Stimulated activated effector memory CD8-positive, alpha-beta T cell treated with anti-CD3 and anti-CD28 coated beads, Interleukin-12 subunit alpha, Interleukin-12 subunit beta, amount 100 ng/mL, for 72 hours (primary cell): ENCODE measurements at regions not wholly inside any gene's neighbourhood (a gene's known extent, or its start where the extent isn't known, plus 50 kb on each side); places are given as distances from the start of the nearest gene placed in this dataset.
"Not testable (repeated sequence)": the region's sequence is repeated elsewhere in the genome, so short reads cannot be mapped to it uniquely, and the experiment has no call there.

Source experiments
- ATAC-seq: fragments of 150-1000 bp; cut with Tn5 transposase; 2 replicates; pipeline ENCODE4 v1.10.0; 2021
- DNase-seq, 2 donors: peaks; one replicate each; pipeline ENCODE4 v3.0.0; 2021 to 2022; ENCODE audit warnings: low spot score in 2 of 2
- H3K27ac Mint-ChIP-seq: one replicate; pipeline ENCODE4 v1.8.0; 2022; ENCODE audit warnings: mild to moderate bottlenecking, mixed read lengths
- H3K36me3 Mint-ChIP-seq: one replicate; pipeline ENCODE4 v1.8.0; 2022; ENCODE audit warnings: mild to moderate bottlenecking, mixed read lengths
- H3K4me1 Mint-ChIP-seq: one replicate; pipeline ENCODE4 v1.8.0; 2022; ENCODE audit warnings: mixed read lengths
- H3K4me3 Mint-ChIP-seq: one replicate; pipeline ENCODE4 v1.8.0; 2022; ENCODE audit warnings: mild to moderate bottlenecking, mixed read lengths
- H3K9me3 Mint-ChIP-seq: one replicate; pipeline ENCODE4 v1.8.0; 2022; ENCODE audit warnings: mixed read lengths

DNA sequence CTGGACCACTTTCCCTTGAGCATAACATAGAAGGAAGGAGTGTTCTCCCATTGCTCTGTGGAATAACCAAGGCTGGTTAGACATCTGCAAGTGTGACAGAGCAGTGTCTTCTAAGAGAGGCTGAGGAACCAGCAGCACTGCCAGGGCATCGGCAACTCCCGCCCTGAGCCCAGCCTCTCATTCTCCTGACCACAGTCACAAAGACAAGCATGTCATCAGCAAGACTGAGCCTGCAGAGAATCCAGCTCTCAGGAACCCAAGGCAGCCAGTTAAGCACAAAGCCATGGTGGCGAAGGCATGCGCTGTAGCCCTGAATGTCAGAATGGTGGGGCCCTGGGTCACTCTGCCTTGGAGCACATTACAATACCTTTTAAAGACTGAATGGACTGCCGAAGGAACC lies 253.9 kb downstream of the AGTPBP1 start:
- DNase-seq: no peak
- H3K27ac Mint-ChIP-seq: no peak overlapping the region

GRCh38 chr9:85484235-85484634 lies 257.5 kb downstream of the AGTPBP1 start:
- DNase-seq: no peak
- Mint-ChIP-seq H3K36me3 (no peaks in the 10 kb centered on the region), H3K9me3 (no peaks in the 10 kb centered on the region), H3K4me1 (no peaks in the 10 kb centered on the region), H3K27ac (no peak overlapping the region), H3K4me3 (no peak overlapping the region)
- no peak for ATAC-seq

More for the DNA sequence above, 253.9 kb downstream of the AGTPBP1 start:
- no peak for ATAC-seq
- H3K36me3 Mint-ChIP-seq: no peaks in the 10 kb centered on the region
- H3K9me3 Mint-ChIP-seq: no peaks in the 10 kb centered on the region
- no peak overlapping the region for H3K4me3 Mint-ChIP-seq
- no peaks in the 10 kb centered on the region for H3K4me1 Mint-ChIP-seq

- H3K36me3 Mint-ChIP-seq: no peaks in the 10 kb centered on the region
- no peak overlapping the region for H3K27ac Mint-ChIP-seq
- no peaks in the 10 kb centered on the region for H3K4me1 Mint-ChIP-seq
- DNase-seq (no peak), ATAC-seq (no peak)
- H3K4me3 Mint-ChIP-seq: no peak overlapping the region
- no peaks in the 10 kb centered on the region for H3K9me3 Mint-ChIP-seq
Observed at GRCh38 chr9:85483208-85483607, 258.5 kb downstream of the AGTPBP1 start.

GRCh38 chr9:85479305-85479704 lies 262.4 kb downstream of the AGTPBP1 start:
- Mint-ChIP-seq H3K27ac (no peak overlapping the region), H3K36me3 (no peaks in the 10 kb centered on the region), H3K4me3 (no peak overlapping the region), H3K4me1 (no peaks in the 10 kb centered on the region), H3K9me3 (no peaks in the 10 kb centered on the region)
- DNase-seq: no peak
- ATAC-seq: no peak

DNA sequence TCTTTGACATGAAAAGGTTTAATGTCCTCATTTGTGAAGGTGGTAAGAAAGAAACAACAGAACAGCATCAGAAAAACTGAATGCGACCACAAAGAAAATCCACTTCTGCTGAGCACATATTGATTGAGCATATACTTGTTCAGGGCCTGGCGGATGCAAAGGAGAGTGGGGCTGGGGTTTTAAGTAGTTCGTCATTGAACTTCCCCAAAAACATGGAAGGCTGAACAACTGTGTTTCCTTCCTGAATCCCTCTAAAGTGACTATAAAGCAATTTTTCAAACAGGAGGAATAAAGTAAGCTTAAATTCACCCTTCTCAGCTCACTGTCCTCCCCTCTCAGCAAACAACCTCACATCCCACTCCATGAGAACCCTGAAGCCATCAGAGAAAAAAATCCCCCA lies 262.9 kb downstream of the AGTPBP1 start:
- H3K9me3 Mint-ChIP-seq: no peaks in the 10 kb centered on the region
- no peak for DNase-seq
- H3K4me3 Mint-ChIP-seq: no peak overlapping the region
- no peak for ATAC-seq
- no peak overlapping the region for H3K27ac Mint-ChIP-seq
- no peaks in the 10 kb centered on the region for H3K4me1 Mint-ChIP-seq
- no peaks in the 10 kb centered on the region for H3K36me3 Mint-ChIP-seq

GRCh38 chr9:85474896-85475295 lies 266.9 kb downstream of the AGTPBP1 start:
- not testable (repeated sequence) for H3K36me3 Mint-ChIP-seq, ATAC-seq, DNase-seq, H3K4me1 Mint-ChIP-seq, H3K4me3 Mint-ChIP-seq, H3K9me3 Mint-ChIP-seq, H3K27ac Mint-ChIP-seq

DNA sequence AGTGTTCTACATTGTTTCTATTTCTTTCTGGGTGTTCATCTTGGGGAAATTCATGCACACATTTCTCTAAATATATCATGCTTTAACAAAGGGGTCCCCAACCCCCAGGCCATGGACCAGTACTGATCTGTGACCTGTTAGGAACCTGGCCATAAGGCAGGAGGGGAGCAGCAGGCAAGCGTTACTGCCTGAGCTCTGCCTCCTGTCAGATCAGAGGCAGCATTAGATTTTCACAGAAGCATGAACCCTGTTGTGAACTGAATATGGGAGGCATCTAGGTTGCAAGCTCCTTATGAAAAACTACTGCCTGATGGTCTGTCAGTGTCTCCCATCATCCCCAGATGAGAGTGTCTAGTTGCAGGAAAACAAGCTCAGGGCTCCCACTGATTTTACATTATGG lies 270.0 kb downstream of the AGTPBP1 start:
- Mint-ChIP-seq H3K4me3 (no peak overlapping the region), H3K9me3 (no peaks in the 10 kb centered on the region), H3K36me3 (no peaks in the 10 kb centered on the region), H3K4me1 (no peaks in the 10 kb centered on the region), H3K27ac (no peak overlapping the region)
- DNase-seq (no peak), ATAC-seq (no peak)

DNA sequence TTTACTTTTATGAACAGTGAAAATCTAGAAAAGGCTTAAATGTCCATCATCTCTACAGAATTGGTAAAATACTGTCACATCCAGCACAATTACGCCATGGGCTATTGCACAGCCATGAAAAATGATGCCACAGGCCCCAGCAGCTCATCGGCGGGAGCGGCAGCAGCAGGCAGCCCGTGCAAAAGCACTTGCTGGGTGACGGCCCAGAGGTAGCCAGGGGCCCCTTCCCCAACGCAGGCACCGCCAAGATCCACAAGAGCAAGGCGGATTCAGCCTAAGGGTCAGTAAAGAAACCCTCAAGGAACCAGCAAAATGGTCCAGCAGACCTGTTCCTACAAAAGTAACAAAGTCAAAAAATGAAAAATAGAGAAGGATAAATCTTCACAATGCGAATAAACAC lies 272.7 kb downstream of the AGTPBP1 start:
- ATAC-seq: no peak
- no peak overlapping the region for H3K27ac Mint-ChIP-seq

GRCh38 chr9:85466834-85467233 lies 274.9 kb downstream of the AGTPBP1 start:
- ATAC-seq: no peak
- H3K36me3 Mint-ChIP-seq: no peaks in the 10 kb centered on the region
- no peaks in the 10 kb centered on the region for H3K4me1 Mint-ChIP-seq
- H3K4me3 Mint-ChIP-seq: no peak overlapping the region
- no peaks in the 10 kb centered on the region for H3K9me3 Mint-ChIP-seq
- no peak for DNase-seq
- H3K27ac Mint-ChIP-seq: no peak overlapping the region

More for the DNA sequence above, 272.7 kb downstream of the AGTPBP1 start:
- no peaks in the 10 kb centered on the region for H3K9me3 Mint-ChIP-seq
- no peaks in the 10 kb centered on the region for H3K4me1 Mint-ChIP-seq
- DNase-seq: no peak
- no peak overlapping the region for H3K4me3 Mint-ChIP-seq
- H3K36me3 Mint-ChIP-seq: no peaks in the 10 kb centered on the region

DNA sequence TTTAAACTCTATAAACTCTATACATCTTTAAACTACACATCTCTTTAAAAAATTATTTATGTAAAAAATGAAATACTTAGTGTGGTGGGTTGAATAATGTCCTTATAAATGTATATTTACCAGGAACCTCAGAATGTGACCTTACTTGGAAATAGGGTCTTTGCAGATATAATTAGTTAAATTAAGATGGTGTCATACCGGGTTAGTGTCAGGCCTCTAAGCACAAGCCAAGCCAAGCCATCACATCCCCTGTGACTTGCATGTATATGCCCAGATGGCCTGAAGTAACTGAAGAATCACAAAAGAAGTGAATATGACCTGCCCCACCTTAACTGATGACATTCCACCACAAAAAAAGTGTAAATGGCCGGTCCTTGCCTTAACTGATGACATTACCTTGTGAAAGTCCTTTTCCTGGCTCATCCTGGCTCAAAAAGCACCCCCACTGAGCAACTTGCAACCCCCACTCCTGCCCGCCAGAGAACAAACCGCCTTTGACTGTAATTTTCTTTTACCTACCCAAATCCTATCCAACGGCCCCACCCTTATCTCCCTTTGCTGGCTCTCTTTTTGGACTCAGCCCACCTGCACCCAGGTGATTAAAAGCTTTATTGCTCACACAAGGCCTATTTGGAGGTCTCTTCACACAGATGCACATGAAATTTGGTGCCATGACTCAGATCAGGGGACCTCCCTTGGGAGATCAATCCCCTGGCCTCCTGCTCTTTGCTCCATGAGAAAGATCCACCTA lies 283.5 kb downstream of the AGTPBP1 start:
- not testable (repeated sequence) for H3K4me1 Mint-ChIP-seq, DNase-seq, H3K4me3 Mint-ChIP-seq, H3K27ac Mint-ChIP-seq, H3K9me3 Mint-ChIP-seq, H3K36me3 Mint-ChIP-seq, ATAC-seq

GRCh38 chr9:85453850-85454249 lies 287.9 kb downstream of the AGTPBP1 start:
- no peak overlapping the region for H3K27ac Mint-ChIP-seq
- H3K4me1 Mint-ChIP-seq: no peaks in the 10 kb centered on the region
- ATAC-seq (no peak), DNase-seq (no peak)
- no peak overlapping the region for H3K4me3 Mint-ChIP-seq
- H3K9me3 Mint-ChIP-seq: peaks cover 3% of the 10 kb centered on the region
- no peaks in the 10 kb centered on the region for H3K36me3 Mint-ChIP-seq

DNA sequence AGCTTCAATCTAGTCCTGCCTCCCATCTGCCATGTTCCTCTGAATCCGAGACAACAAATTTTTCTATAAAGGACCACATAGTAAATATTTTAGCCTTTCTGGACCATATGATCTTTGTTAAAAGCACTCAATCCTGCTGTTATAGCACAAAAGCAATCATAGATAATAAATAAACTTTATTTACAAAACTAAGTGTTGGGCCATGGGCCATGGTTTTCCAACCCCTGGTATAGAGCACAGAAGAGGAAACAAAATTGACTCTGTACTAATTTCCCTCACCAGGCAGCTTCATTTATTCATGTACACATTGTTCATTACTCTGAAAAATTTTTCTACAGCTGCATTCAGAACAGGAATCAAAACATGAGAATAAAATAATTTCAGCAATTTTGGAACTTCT lies 288.9 kb downstream of the AGTPBP1 start:
- ATAC-seq (no peak), DNase-seq (no peak)
- Mint-ChIP-seq H3K36me3 (no peaks in the 10 kb centered on the region), H3K4me3 (no peak overlapping the region), H3K4me1 (no peaks in the 10 kb centered on the region), H3K27ac (no peak overlapping the region), H3K9me3 (peaks cover 3% of the 10 kb centered on the region)

- no peak for ATAC-seq
- H3K9me3 Mint-ChIP-seq: peaks cover 3% of the 10 kb centered on the region
- no peaks in the 10 kb centered on the region for H3K4me1 Mint-ChIP-seq
- H3K36me3 Mint-ChIP-seq: no peaks in the 10 kb centered on the region
- H3K27ac Mint-ChIP-seq: no peak overlapping the region
- H3K4me3 Mint-ChIP-seq: no peak overlapping the region
- DNase-seq: no peak
Observed at GRCh38 chr9:85451680-85452079, 290.1 kb downstream of the AGTPBP1 start.

- no peaks in the 10 kb centered on the region for H3K36me3 Mint-ChIP-seq
- ATAC-seq (no peak), DNase-seq (no peak)
- peaks cover 8% of the 10 kb centered on the region for H3K9me3 Mint-ChIP-seq
- no peak overlapping the region for H3K27ac Mint-ChIP-seq
- H3K4me1 Mint-ChIP-seq: no peaks in the 10 kb centered on the region
- no peak overlapping the region for H3K4me3 Mint-ChIP-seq
Observed at GRCh38 chr9:85445887-85446286, 295.9 kb downstream of the AGTPBP1 start.

DNA sequence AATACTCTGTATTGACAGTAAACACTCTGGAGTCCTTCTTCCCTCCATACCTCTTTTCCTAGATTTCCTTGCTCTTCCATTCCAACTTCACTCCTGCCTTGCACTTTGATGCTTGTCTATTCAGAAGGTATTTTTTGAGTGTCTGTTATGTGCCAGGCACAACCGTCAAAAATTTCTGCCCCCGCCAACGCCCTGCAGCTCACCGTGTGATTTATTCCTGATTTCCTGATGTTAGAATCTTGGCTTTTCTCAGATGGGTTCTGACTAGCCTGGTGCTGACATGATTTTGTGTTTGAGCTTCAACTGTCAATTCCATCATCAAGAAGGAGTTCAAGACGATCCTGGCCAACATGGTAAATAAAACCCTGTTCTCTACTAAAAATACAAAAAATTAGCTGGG lies 297.5 kb downstream of the AGTPBP1 start:
- Mint-ChIP-seq H3K27ac (no peak overlapping the region), H3K9me3 (peaks cover 8% of the 10 kb centered on the region), H3K4me3 (no peak overlapping the region), H3K36me3 (no peaks in the 10 kb centered on the region), H3K4me1 (no peaks in the 10 kb centered on the region)
- no peak for ATAC-seq
- DNase-seq: no peak

DNA sequence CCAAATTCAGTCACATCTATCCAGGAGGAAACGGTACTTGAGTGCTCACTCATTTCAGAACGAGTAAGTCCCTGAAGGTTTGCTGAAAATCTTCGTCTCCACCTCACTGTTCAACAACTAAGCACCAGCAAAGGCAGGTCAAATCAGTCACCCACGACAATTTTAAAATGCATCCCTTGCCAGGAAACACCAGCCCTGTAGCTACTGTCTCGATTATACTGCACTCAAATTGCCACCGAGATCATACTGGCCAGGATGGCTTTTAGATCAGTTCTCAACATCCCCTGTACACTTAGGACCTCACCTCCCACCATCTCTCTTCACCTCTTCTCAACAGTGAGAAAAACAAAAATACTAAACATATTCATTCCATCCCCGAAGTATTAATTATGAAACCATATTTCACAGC lies 298.6 kb downstream of the AGTPBP1 start:
- Mint-ChIP-seq H3K36me3 (no peaks in the 10 kb centered on the region), H3K27ac (no peak overlapping the region), H3K4me1 (no peaks in the 10 kb centered on the region), H3K9me3 (peaks cover 8% of the 10 kb centered on the region), H3K4me3 (no peak overlapping the region)
- peak; percentile 37 for ATAC-seq
- DNase-seq: no peak

GRCh38 chr9:85439791-85440190 lies 302.0 kb downstream of the AGTPBP1 start:
- no peaks in the 10 kb centered on the region for H3K4me1 Mint-ChIP-seq
- no peaks in the 10 kb centered on the region for H3K9me3 Mint-ChIP-seq
- H3K4me3 Mint-ChIP-seq: no peak overlapping the region
- H3K27ac Mint-ChIP-seq: no peak overlapping the region
- H3K36me3 Mint-ChIP-seq: no peaks in the 10 kb centered on the region
- ATAC-seq (no peak), DNase-seq (no peak)
